Fibroblast of mammary gland (primary cell): ENCODE measurements at regions not wholly inside any gene's neighbourhood (a gene's known extent, or its start where the extent isn't known, plus 50 kb on each side); places are given as distances from the start of the nearest gene placed in this dataset.

Experiments used
- DNase-seq: peaks from one replicate; pipeline ENCODE4 v3.0.0-alpha.2; 2010; ENCODE audit warnings: low read depth
- H3K4me3 ChIP-seq: 2 replicates; pipeline ENCODE4 v1.5.1; 2011; ENCODE audit warnings: low read depth, mild to moderate bottlenecking, low read length, moderate library complexity; ENCODE audit not compliant: control insufficient read depth
- TF ChIP-seq, protein P1 (sequence below): conservative IDR thresholded peaks from 2 replicates; pipeline ENCODE4 v1.5.1; 2011; ENCODE audit warnings: low read depth, low read length, inconsistent platforms; ENCODE audit not compliant: control insufficient read depth, insufficient read depth

DNA sequence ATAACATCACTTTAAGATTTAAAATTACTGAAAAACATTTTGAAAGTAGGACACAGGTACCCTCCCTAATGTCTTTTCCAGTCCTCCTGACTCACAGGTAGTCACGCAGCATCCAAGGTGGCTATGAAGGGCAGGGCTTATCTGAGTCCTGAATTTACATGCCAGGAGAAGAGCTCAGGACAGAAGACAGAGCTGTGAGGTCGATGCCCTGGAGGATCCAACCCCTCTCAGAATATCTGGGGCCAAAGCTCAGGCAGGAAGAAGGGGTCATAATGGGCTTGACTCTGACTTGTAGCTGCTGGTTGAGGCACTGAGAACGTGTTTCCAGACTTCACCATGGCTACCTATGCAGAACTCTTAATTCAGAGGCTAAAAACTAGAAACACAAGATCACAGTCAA lies 177.5 kb downstream of the AASDH start:
- TF ChIP-seq, protein P1, sequence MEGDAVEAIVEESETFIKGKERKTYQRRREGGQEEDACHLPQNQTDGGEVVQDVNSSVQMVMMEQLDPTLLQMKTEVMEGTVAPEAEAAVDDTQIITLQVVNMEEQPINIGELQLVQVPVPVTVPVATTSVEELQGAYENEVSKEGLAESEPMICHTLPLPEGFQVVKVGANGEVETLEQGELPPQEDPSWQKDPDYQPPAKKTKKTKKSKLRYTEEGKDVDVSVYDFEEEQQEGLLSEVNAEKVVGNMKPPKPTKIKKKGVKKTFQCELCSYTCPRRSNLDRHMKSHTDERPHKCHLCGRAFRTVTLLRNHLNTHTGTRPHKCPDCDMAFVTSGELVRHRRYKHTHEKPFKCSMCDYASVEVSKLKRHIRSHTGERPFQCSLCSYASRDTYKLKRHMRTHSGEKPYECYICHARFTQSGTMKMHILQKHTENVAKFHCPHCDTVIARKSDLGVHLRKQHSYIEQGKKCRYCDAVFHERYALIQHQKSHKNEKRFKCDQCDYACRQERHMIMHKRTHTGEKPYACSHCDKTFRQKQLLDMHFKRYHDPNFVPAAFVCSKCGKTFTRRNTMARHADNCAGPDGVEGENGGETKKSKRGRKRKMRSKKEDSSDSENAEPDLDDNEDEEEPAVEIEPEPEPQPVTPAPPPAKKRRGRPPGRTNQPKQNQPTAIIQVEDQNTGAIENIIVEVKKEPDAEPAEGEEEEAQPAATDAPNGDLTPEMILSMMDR, result no peak
- DNase-seq, result no peak
- H3K4me3 ChIP-seq, result no peak overlapping the region

DNA sequence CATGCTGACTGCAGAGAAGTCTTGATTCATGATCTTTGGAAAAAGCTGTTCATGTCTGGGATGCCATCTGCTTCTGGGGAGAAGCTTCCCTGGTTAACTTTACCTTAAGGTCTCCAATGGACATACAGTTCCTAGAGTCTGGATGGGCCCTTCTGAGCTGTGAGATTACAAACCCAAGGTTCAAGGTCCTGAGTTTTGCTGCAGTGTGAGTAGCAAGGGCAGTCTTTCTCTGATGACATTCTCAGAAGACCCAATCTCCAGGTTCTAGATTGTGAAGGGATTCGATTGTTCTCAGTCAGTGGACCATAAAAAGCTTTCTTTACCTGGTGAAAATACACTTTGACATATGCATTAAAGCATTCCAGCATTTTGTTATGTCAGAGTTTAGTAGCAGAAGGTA lies 179.2 kb downstream of the AASDH start:
- no peak for DNase-seq
- TF ChIP-seq, protein P1, result no peak
- no peak overlapping the region for H3K4me3 ChIP-seq

DNA sequence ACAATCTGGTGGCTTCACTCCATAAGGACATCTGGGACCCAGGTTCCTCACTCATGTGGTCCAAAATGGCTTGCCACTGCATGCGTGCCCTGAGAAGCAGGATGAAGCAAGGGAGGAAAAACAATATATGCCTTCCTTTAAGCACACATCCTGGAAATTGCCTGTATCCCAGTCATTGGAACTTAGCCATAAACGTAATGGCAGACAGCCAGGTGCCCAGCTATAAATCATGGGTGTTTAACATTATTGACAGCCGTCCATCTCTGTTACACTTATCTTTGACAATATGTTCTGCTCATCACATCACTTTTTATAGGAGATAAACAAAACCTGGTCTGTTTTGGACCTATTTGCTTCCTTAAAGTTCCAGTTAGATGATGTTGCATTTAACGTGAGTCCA lies 181.0 kb downstream of the AASDH start:
- TF ChIP-seq, protein P1, result no peak
- no peak overlapping the region for H3K4me3 ChIP-seq
- no peak for DNase-seq

DNA sequence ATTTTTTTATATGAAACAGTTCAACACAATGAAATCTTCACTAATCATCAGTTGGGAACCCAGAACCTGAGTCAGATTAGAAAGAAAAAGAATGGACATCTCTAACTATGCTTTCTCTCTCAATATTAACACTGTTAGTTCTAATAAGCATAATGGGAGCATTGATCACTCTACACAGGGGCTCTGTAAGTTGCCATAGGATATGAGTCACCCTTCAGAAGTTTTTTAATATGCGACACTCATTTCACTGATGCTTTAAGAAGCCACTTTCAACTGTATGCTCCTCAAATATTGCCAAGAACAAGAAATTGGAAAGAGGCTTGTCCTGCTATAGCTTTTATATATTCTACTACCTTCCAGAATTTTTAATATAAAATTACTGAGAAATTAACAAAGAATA lies 187.0 kb downstream of the AASDH start:
- no peak overlapping the region for H3K4me3 ChIP-seq
- no peak for DNase-seq
- TF ChIP-seq, protein P1, result no peak

DNA sequence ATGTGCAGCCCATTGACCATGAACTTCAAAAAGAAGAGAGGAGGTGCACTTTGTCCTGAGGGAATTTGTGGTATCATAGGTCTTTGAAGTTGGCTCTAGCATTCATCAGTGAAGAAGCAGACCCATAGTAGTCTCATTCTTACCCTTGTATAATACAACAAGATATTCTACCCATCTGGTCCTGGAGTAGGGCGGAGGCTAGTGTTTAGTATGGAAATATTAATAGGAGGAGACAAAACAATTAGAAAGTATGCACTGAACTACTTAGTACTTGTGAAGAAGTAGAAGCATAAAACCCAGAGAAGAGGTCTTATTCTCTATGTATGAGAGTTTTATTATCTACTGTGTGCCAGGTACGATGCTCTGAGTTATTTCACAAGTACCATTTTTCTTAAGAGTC lies 189.0 kb downstream of the AASDH start:
- DNase-seq, result no peak
- TF ChIP-seq, protein P1, result no peak
- H3K4me3 ChIP-seq, result no peak overlapping the region

DNA sequence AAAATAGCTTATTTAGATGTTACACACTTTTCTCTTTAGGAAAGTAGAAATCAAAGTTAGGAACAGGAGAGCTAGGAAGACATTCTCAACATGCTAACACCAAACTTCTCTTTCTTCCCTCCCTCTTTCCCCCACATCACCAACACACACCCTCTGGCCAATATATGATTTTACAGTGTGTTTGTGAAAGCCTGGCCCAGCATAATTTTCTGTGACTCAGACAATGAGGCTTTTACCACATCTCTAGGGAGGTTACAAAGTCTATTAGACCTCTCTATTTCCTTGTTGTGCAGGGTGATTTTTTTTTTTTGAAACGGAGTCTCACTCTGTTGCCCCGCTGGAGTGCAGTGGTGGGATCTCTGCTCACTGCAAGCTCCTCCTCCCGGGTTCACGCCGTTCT lies 189.9 kb downstream of the AASDH start:
- H3K4me3 ChIP-seq, result no peak overlapping the region
- peak; percentile 12 for DNase-seq
- TF ChIP-seq, protein P1, result no peak

DNA sequence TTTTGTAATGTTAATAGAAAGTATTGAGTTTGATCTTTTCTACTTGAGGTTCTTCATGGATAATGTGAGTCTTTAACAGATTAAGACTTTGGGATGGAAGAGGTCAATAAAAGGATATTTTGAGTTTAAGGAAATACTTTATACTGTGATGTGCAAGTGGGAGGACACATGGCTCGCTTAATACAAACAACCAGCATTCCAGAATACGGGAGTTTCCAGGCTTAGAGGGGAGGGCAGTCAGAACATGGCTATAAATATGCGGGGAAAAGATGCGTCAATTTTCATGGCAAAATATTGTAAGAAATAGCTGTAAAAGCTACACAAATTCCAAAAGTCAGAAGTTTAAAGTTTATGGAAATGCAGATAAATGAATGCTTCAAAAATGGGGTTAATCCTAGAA lies 192.3 kb downstream of the AASDH start:
- no peak for DNase-seq
- no peak overlapping the region for H3K4me3 ChIP-seq
- TF ChIP-seq, protein P1, result no peak
